ENCODE measurements at regions not wholly inside any gene's neighbourhood (a gene's known extent, or its start where the extent isn't known, plus 50 kb on each side); places are given as distances from the start of the nearest gene placed in this dataset.

DNA sequence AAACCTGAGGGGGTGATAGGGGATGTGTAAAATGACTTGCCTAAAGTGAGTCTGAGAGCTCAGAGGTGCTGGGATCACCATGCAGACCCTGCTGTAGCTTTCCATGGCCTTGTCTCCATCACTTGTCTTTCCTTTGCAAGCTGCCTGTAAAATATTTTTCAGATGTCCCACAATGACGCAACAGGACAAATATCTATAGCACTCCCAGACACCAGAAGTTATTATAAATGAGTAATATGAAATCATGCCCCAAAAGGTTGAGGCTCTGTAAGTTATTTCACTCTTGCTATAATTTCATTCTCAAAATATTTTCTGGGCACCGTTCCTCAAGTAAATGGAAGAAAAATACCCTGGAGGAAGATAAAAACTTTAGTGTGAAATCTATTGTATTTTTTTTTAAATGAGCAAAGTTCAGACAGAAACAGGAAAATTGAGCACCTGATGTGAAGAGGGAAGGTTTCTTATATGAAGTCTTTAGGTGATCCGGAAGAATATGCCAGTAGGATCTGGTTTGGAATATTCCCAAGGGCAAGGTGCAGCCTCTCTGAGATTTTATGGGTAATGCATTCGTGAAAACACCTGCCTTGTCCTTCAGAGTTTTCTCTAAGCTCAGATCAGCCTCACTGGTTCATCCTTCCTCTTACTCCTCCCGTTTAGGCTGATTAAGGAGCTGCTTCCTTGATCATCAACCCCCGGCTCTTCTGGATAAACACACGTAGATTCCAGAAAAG, 138.3 kb upstream of the DMAC1 start:
- Histone ChIP-seq H3K79me1 (ENCODE audit: insufficient read depth, low read depth, low read length, poor library complexity, severe bottlenecking) (no peaks in the 10 kb centered on the region), H4K5ac (ENCODE audit: insufficient read length, low read depth, low read length) (no peak overlapping the region), H4K8ac (replicated peaks; ENCODE audit: insufficient read length, low read depth, low read length) (no peak overlapping the region), H3K14ac (ENCODE audit: insufficient read depth, low read length) (no peak overlapping the region), H3K18ac (ENCODE audit: insufficient read length, low read depth, low read length) (no peak overlapping the region), H3K9me3 (ENCODE audit: control insufficient read depth, low read depth, low read length) (no peaks in the 10 kb centered on the region), H3K4me1 (ENCODE audit: insufficient read depth, low read length) (peaks cover 4% of the 10 kb centered on the region), H3K27ac (ENCODE audit: insufficient read length, low read depth, low read length) (no peak overlapping the region), H3K79me2 (ENCODE audit: insufficient read depth, low read length) (no peaks in the 10 kb centered on the region), H3K23me2 (ENCODE audit: insufficient read length, low read depth, low read length, poor library complexity, severe bottlenecking) (no peaks in the 10 kb centered on the region), H4K20me1 (ENCODE audit: control insufficient read depth, insufficient read depth, insufficient read length) (no peaks in the 10 kb centered on the region), H2AK5ac (ENCODE audit: insufficient read length, low read length) (no peak overlapping the region), H2AFZ (ENCODE audit: low read length) (no peak overlapping the region), H3K56ac (ENCODE audit: insufficient read length, low read depth, low read length) (no peak overlapping the region), H2BK5ac (ENCODE audit: insufficient read length, low read length) (no peak overlapping the region), H3K23ac (ENCODE audit: insufficient read length, low read depth, low read length) (no peak overlapping the region), H4K91ac (ENCODE audit: insufficient read length, low read depth, low read length) (no peak overlapping the region), H3K27me3 (ENCODE audit: insufficient read depth, low read length) (no peaks in the 10 kb centered on the region), H2BK120ac (ENCODE audit: low read depth, low read length, poor library complexity, severe bottlenecking) (no peak overlapping the region), H3K4me2 (ENCODE audit: insufficient read depth, insufficient read length, low read length) (no peak overlapping the region), H2BK15ac (ENCODE audit: low read depth, low read length) (no peak overlapping the region), H3T11ph (ENCODE audit: low read length) (no peak overlapping the region), H3K9ac (ENCODE audit: extremely low read depth, insufficient read length, low read length) (no peak overlapping the region), H2BK20ac (ENCODE audit: low read depth, low read length, poor library complexity, severe bottlenecking) (no peak overlapping the region), H3K4ac (ENCODE audit: low read depth, low read length) (no peak overlapping the region), H2BK12ac (ENCODE audit: insufficient read length, low read depth, low read length) (no peak overlapping the region)
- DNase-seq, result no peak
- peaks cover 0 to 3% (median 0%) of the 10 kb centered on the region in 3 experiments; a peak in 1 of 7 replicates for H3K36me3 Mint-ChIP-seq (ENCODE audit: insufficient read depth in 1 of 3, low read depth in 3 of 3)
- no peak overlapping the region for H3K4me3 Mint-ChIP-seq
- no peak overlapping the region; a peak in 1 of 7 replicates for H3K27ac Mint-ChIP-seq
- WGBS (ENCODE audit: extremely low coverage, insufficient read length, low lambda C conversion rate), result no CpG with 5 or more reads among the region's 7 CpGs
- peaks cover 5 to 6% of the 10 kb centered on the region in 2 experiments; a peak in 3 of 5 replicates for H3K9me3 Mint-ChIP-seq
- peaks cover 6 to 7% of the 10 kb centered on the region in 2 experiments for H3K4me1 Mint-ChIP-seq
- TF ChIP-seq, protein P1, sequence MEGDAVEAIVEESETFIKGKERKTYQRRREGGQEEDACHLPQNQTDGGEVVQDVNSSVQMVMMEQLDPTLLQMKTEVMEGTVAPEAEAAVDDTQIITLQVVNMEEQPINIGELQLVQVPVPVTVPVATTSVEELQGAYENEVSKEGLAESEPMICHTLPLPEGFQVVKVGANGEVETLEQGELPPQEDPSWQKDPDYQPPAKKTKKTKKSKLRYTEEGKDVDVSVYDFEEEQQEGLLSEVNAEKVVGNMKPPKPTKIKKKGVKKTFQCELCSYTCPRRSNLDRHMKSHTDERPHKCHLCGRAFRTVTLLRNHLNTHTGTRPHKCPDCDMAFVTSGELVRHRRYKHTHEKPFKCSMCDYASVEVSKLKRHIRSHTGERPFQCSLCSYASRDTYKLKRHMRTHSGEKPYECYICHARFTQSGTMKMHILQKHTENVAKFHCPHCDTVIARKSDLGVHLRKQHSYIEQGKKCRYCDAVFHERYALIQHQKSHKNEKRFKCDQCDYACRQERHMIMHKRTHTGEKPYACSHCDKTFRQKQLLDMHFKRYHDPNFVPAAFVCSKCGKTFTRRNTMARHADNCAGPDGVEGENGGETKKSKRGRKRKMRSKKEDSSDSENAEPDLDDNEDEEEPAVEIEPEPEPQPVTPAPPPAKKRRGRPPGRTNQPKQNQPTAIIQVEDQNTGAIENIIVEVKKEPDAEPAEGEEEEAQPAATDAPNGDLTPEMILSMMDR (conservative IDR thresholded peaks at IDR 0.05), result no peak
- peaks cover 2% of the 10 kb centered on the region; the same call in 1 of the 2 replicates for H3K27me3 Mint-ChIP-seq (ENCODE audit: low read depth)

Measured in H9 (cell line).